WTC11 (cell line): ENCODE measurements at regions not wholly inside any gene's neighbourhood (a gene's known extent, or its start where the extent isn't known, plus 50 kb on each side); places are given as distances from the start of the nearest gene placed in this dataset.

ENCODE experiments used
- ATAC-seq: fragments of 200-7000 bp; cut with Tn5 transposase; 2 replicates; pipeline ENCODE4 v1.10.0; 2021; ENCODE audit warnings: mild to moderate bottlenecking, moderate library complexity
- CTCF ChIA-PET: fragments of 300-600 bp; sonication (Branson Sonifier 250); formaldehyde crosslinking; loops from one replicate; lab custom pipeline; 2021; ENCODE audit warnings: antibody characterized with exemption; lab: Charles Lee
- POLR2A ChIA-PET: fragments of 350-600 bp; sonication (Branson Sonifier 250); formaldehyde crosslinking; loops from one replicate; lab custom pipeline; 2021; ENCODE audit warnings: antibody characterized with exemption; lab: Charles Lee
- DNase-seq: peaks from one replicate; pipeline ENCODE4 v3.0.0; 2021; ENCODE audit warnings: low spot score
- H3K27ac Mint-ChIP-seq: 2 replicates; pipeline ENCODE4 v1.8.0; 2021; ENCODE audit warnings: mixed read lengths
- H3K27me3 Mint-ChIP-seq: 2 replicates; pipeline ENCODE4 v1.8.0; 2021; ENCODE audit warnings: low read depth, mild to moderate bottlenecking, moderate library complexity, mixed read lengths
- H3K36me3 Mint-ChIP-seq: 2 replicates; pipeline ENCODE4 v1.8.0; 2021; ENCODE audit warnings: mixed read lengths
- H3K4me1 Mint-ChIP-seq: 2 replicates; pipeline ENCODE4 v1.8.0; 2022; ENCODE audit warnings: mixed read lengths
- H3K4me3 Mint-ChIP-seq: 2 replicates; pipeline ENCODE4 v1.8.0; 2021; ENCODE audit warnings: mild to moderate bottlenecking, moderate library complexity, mixed read lengths
- H3K9me3 Mint-ChIP-seq: 2 replicates; pipeline ENCODE4 v1.8.0; 2021; ENCODE audit warnings: mixed read lengths
- CREB1 ChIP-seq: sonication (generic); formaldehyde crosslinking; IDR thresholded peaks from 2 replicates; pipeline ENCODE4 v1.8.0; 2023; ENCODE audit warnings: mild to moderate bottlenecking, missing genetic modification reagents
- ELF4 ChIP-seq: sonication (generic); formaldehyde crosslinking; IDR thresholded peaks from 2 replicates; pipeline ENCODE4 v1.8.1; 2022; ENCODE audit warnings: low read depth, mild to moderate bottlenecking, moderate library complexity, missing genetic modification reagents
- ESRRA ChIP-seq: sonication (generic); formaldehyde crosslinking; IDR thresholded peaks from 2 replicates; pipeline ENCODE4 v1.8.1; 2022; ENCODE audit warnings: mild to moderate bottlenecking, missing genetic modification reagents, borderline replicate concordance
- ETV6 ChIP-seq: sonication (generic); formaldehyde crosslinking; IDR thresholded peaks from 2 replicates; pipeline ENCODE4 v1.8.1; 2022; ENCODE audit warnings: mild to moderate bottlenecking, missing genetic modification reagents
- FOXK1 ChIP-seq: sonication (generic); formaldehyde crosslinking; IDR thresholded peaks from 2 replicates; pipeline ENCODE4 v1.8.0; 2022; ENCODE audit warnings: mild to moderate bottlenecking, moderate library complexity, missing genetic modification reagents
- GABPB1 ChIP-seq: sonication (generic); formaldehyde crosslinking; IDR thresholded peaks from 2 replicates; pipeline ENCODE4 v1.8.1; 2023; ENCODE audit warnings: mild to moderate bottlenecking, missing genetic modification reagents
- IRF2 ChIP-seq: sonication (generic); formaldehyde crosslinking; IDR thresholded peaks from 2 replicates; pipeline ENCODE4 v1.8.0; 2022; ENCODE audit warnings: low read depth, missing genetic modification reagents, borderline replicate concordance
- JAZF1 ChIP-seq: fragments of 250-450 bp; sonication (Bioruptor Pico); IDR thresholded peaks from 2 replicates; pipeline ENCODE4 v1.9.0; 2021; ENCODE audit warnings: moderate library complexity, mild to moderate bottlenecking, inconsistent platforms
- KAT7 ChIP-seq: sonication (generic); formaldehyde crosslinking; IDR thresholded peaks from 2 replicates; pipeline ENCODE4 v1.8.1; 2023; ENCODE audit warnings: missing genetic modification reagents, mild to moderate bottlenecking, borderline replicate concordance
- RELA ChIP-seq: sonication (generic); formaldehyde crosslinking; IDR thresholded peaks from 2 replicates; pipeline ENCODE4 v1.8.1; 2022; ENCODE audit warnings: missing genetic modification reagents, mild to moderate bottlenecking, borderline replicate concordance
- TP53 ChIP-seq: sonication (generic); formaldehyde crosslinking; IDR thresholded peaks from 2 replicates; pipeline ENCODE4 v1.8.1; 2023; ENCODE audit warnings: mild to moderate bottlenecking, missing genetic modification reagents
- ZNF232 ChIP-seq: sonication (generic); formaldehyde crosslinking; IDR thresholded peaks from 2 replicates; pipeline ENCODE4 v1.8.0; 2022; ENCODE audit warnings: mild to moderate bottlenecking, missing genetic modification reagents
- ZNF416 ChIP-seq: fragments of 250-450 bp; sonication (Bioruptor Pico); IDR thresholded peaks from 2 replicates; pipeline ENCODE4 v1.9.0; 2021; ENCODE audit warnings: mild to moderate bottlenecking, inconsistent platforms
- TF ChIP-seq, protein P1 (sequence below): sonication (generic); formaldehyde crosslinking; IDR thresholded peaks from 2 replicates; pipeline ENCODE4 v1.8.1; 2022; ENCODE audit warnings: mild to moderate bottlenecking, moderate library complexity, missing genetic modification reagents
- TF ChIP-seq, protein P2 (sequence below): fragments of 200-600 bp; IDR thresholded peaks from 2 replicates; pipeline ENCODE4 v1.8.0; 2022; ENCODE audit warnings: antibody characterized with exemption
- TF ChIP-seq, protein P3 (sequence below): sonication (generic); formaldehyde crosslinking; IDR thresholded peaks from 2 replicates; pipeline ENCODE4 v1.8.1; 2023; ENCODE audit warnings: mild to moderate bottlenecking, moderate library complexity, missing genetic modification reagents
- TF ChIP-seq, protein P4 (sequence below): sonication (generic); formaldehyde crosslinking; IDR thresholded peaks from 2 replicates; pipeline ENCODE4 v1.8.1; 2022; ENCODE audit warnings: low read depth, missing genetic modification reagents, borderline replicate concordance
- TF ChIP-seq, protein P5 (sequence below): sonication (generic); formaldehyde crosslinking; IDR thresholded peaks from 2 replicates; pipeline ENCODE4 v1.8.0; 2022; ENCODE audit warnings: missing genetic modification reagents
- TF ChIP-seq, protein P6 (sequence below): fragments of 250-450 bp; sonication (Bioruptor Pico); conservative IDR thresholded peaks from 2 replicates; pipeline ENCODE4 v1.9.0; 2021; ENCODE audit warnings: mild to moderate bottlenecking

DNA sequence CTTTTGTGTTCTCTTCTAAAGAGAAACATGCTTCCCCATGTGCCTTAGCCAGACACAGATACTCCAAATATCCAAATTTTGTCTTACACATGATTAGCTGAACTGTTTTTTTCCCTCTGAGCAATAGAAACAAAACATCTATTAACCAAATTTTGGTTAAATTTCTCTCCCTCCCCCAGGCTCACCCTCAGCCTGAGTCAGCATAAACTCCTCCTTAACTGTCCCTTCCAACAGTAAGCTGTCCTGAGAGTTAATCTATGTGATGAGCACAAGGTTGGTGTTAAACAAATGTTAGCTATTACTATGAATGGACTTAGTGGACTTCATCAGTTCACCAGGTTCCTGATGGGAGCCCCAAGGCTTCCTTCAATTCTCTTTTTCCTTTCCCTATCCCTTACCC, 108.5 kb downstream of the RSL24D1 start:
- Mint-ChIP-seq H3K4me3 (no peak overlapping the region), H3K36me3 (no peaks in the 10 kb centered on the region), H3K27me3 (no peaks in the 10 kb centered on the region), H3K9me3 (peaks cover 24% of the 10 kb centered on the region), H3K27ac (no peak overlapping the region), H3K4me1 (no peaks in the 10 kb centered on the region)
- ATAC-seq = no peak
- DNase-seq = no peak
- CTCF ChIA-PET = no interaction called here
- TF ChIP-seq TP53 (CRISPR knock-in tag) = no peak
- no peak for TF ChIP-seq JAZF1 (CRISPR knock-in tag)
- TF ChIP-seq RELA (CRISPR knock-in tag) = no peak
- TF ChIP-seq CREB1 (CRISPR knock-in tag) = no peak
- TF ChIP-seq IRF2 (CRISPR knock-in tag) = no peak
- no peak for TF ChIP-seq ETV6 (CRISPR knock-in tag)
- TF ChIP-seq, protein P1, sequence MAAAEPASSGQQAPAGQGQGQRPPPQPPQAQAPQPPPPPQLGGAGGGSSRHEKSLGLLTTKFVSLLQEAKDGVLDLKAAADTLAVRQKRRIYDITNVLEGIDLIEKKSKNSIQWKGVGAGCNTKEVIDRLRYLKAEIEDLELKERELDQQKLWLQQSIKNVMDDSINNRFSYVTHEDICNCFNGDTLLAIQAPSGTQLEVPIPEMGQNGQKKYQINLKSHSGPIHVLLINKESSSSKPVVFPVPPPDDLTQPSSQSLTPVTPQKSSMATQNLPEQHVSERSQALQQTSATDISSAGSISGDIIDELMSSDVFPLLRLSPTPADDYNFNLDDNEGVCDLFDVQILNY (CRISPR knock-in tag) = no peak
- POLR2A ChIA-PET = no interaction called here

DNA sequence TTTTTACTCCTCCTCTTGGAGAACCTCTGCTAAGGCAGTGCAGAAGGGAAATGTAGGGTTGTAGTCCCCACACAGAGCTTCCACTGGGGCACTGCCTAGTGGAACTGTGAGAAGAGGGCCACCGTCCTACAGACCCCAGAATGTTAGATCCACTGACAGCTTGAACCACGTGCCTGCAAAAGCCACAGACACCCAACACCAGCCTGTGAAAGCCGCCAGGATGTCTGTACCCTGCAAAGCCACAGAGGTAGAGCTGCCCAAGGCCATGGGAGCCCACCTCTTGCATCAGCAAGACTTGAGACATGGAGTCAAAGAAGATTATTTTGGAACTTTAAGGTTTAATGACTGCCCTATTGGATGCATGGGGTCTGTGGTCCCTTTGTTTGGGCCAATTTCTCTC, 112.1 kb downstream of the RSL24D1 start:
- Mint-ChIP-seq H3K4me1 (no peaks in the 10 kb centered on the region), H3K27me3 (no peaks in the 10 kb centered on the region), H3K27ac (no peak overlapping the region), H3K36me3 (no peaks in the 10 kb centered on the region), H3K9me3 (peaks cover 24% of the 10 kb centered on the region), H3K4me3 (no peak overlapping the region)
- DNase-seq = no peak
- TF ChIP-seq, protein P2, sequence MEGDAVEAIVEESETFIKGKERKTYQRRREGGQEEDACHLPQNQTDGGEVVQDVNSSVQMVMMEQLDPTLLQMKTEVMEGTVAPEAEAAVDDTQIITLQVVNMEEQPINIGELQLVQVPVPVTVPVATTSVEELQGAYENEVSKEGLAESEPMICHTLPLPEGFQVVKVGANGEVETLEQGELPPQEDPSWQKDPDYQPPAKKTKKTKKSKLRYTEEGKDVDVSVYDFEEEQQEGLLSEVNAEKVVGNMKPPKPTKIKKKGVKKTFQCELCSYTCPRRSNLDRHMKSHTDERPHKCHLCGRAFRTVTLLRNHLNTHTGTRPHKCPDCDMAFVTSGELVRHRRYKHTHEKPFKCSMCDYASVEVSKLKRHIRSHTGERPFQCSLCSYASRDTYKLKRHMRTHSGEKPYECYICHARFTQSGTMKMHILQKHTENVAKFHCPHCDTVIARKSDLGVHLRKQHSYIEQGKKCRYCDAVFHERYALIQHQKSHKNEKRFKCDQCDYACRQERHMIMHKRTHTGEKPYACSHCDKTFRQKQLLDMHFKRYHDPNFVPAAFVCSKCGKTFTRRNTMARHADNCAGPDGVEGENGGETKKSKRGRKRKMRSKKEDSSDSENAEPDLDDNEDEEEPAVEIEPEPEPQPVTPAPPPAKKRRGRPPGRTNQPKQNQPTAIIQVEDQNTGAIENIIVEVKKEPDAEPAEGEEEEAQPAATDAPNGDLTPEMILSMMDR = no peak
- no peak for TF ChIP-seq KAT7
- TF ChIP-seq ETV6 (CRISPR knock-in tag) = no peak
- TF ChIP-seq ZNF416 (CRISPR knock-in tag) = no peak
- TF ChIP-seq, protein P3, sequence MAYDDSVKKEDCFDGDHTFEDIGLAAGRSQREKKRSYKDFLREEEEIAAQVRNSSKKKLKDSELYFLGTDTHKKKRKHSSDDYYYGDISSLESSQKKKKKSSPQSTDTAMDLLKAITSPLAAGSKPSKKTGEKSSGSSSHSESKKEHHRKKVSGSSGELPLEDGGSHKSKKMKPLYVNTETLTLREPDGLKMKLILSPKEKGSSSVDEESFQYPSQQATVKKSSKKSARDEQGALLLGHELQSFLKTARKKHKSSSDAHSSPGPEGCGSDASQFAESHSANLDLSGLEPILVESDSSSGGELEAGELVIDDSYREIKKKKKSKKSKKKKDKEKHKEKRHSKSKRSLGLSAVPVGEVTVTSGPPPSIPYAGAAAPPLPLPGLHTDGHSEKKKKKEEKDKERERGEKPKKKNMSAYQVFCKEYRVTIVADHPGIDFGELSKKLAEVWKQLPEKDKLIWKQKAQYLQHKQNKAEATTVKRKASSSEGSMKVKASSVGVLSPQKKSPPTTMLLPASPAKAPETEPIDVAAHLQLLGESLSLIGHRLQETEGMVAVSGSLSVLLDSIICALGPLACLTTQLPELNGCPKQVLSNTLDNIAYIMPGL (CRISPR knock-in tag) = no peak
- ChIA-PET POLR2A (no interaction called here), CTCF (no interaction called here)
- ATAC-seq = no peak

DNA sequence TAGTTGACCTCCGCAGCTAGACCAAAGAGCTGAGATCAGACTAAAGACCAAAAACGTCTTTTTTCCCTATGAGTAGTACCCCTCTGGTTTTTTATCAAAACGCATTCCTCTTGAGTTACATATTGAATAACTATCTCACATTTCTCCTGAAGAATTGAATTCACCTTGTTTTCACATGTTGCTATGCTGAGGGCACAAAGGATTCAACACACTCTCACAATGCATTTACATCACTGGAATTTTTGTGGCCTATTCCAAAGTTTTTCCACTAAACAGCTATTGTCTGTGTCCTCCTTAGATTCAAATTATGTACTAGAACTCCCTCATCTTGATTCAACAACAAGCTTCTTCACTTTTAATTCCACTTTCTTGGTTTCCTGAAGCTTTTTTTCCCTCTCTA, 112.5 kb downstream of the RSL24D1 start:
- no peak overlapping the region for H3K27ac Mint-ChIP-seq
- POLR2A ChIA-PET = no interaction called here
- no peaks in the 10 kb centered on the region for H3K27me3 Mint-ChIP-seq
- peaks cover 27% of the 10 kb centered on the region for H3K9me3 Mint-ChIP-seq
- no peaks in the 10 kb centered on the region for H3K4me1 Mint-ChIP-seq
- ATAC-seq (no peak), DNase-seq (no peak)
- no peak overlapping the region for H3K4me3 Mint-ChIP-seq
- H3K36me3 Mint-ChIP-seq = no peaks in the 10 kb centered on the region
- CTCF ChIA-PET = no interaction called here
- TF ChIP-seq FOXK1 (no peak), ELF4 (no peak), GABPB1 (CRISPR knock-in tag) (no peak), ESRRA (CRISPR knock-in tag) (no peak), ZNF232 (CRISPR knock-in tag) (no peak)
- TF ChIP-seq, protein P4, sequence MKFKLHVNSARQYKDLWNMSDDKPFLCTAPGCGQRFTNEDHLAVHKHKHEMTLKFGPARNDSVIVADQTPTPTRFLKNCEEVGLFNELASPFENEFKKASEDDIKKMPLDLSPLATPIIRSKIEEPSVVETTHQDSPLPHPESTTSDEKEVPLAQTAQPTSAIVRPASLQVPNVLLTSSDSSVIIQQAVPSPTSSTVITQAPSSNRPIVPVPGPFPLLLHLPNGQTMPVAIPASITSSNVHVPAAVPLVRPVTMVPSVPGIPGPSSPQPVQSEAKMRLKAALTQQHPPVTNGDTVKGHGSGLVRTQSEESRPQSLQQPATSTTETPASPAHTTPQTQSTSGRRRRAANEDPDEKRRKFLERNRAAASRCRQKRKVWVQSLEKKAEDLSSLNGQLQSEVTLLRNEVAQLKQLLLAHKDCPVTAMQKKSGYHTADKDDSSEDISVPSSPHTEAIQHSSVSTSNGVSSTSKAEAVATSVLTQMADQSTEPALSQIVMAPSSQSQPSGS (CRISPR knock-in tag) = no peak
- TF ChIP-seq, protein P5, sequence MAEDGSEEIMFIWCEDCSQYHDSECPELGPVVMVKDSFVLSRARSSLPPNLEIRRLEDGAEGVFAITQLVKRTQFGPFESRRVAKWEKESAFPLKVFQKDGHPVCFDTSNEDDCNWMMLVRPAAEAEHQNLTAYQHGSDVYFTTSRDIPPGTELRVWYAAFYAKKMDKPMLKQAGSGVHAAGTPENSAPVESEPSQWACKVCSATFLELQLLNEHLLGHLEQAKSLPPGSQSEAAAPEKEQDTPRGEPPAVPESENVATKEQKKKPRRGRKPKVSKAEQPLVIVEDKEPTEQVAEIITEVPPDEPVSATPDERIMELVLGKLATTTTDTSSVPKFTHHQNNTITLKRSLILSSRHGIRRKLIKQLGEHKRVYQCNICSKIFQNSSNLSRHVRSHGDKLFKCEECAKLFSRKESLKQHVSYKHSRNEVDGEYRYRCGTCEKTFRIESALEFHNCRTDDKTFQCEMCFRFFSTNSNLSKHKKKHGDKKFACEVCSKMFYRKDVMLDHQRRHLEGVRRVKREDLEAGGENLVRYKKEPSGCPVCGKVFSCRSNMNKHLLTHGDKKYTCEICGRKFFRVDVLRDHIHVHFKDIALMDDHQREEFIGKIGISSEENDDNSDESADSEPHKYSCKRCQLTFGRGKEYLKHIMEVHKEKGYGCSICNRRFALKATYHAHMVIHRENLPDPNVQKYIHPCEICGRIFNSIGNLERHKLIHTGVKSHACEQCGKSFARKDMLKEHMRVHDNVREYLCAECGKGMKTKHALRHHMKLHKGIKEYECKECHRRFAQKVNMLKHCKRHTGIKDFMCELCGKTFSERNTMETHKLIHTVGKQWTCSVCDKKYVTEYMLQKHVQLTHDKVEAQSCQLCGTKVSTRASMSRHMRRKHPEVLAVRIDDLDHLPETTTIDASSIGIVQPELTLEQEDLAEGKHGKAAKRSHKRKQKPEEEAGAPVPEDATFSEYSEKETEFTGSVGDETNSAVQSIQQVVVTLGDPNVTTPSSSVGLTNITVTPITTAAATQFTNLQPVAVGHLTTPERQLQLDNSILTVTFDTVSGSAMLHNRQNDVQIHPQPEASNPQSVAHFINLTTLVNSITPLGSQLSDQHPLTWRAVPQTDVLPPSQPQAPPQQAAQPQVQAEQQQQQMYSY (CRISPR knock-in tag) = no peak
- TF ChIP-seq, protein P6, sequence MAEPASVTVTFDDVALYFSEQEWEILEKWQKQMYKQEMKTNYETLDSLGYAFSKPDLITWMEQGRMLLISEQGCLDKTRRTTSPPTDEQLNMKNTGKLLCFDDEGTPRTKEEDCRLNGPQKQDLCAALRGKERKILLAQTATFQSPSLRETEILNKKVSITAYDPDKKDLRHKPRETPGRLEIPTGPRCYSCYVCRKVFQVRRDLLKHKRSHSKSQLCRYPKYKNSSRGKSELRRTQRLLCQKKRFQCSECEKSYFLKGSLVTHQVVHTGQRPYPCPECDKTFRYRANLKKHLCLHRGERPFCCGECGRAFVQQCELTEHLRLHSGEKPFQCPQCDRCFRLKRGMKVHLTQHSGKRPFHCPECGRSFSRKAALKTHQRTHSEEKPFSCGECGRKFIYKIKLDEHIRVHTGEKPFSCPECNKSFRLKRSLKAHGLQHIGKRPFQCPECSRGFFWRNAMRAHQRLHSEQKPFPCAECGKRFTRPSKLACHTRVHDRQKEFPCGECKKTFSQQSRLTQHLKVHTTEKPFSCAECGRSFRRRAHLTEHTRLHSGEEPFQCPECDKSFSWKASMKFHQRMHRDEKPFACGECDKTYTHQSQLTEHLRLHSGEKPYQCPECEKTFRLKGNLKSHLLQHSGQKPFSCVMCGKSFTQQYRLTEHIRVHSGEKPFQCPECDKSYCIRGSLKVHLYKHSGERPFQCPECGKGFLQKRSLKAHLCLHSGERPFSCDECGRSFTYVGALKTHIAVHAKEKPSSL (CRISPR knock-in tag) = no peak
